H4 (cell line): ENCODE measurements at regions not wholly inside any gene's neighbourhood (a gene's known extent, or its start where the extent isn't known, plus 50 kb on each side); places are given as distances from the start of the nearest gene placed in this dataset.
"Not testable (repeated sequence)": the region's sequence is repeated elsewhere in the genome, so short reads cannot be mapped to it uniquely, and the experiment has no call there.

Source experiments
- DNase-seq: peaks from one replicate; pipeline ENCODE4 v3.0.0-alpha.2; 2015; ENCODE audit warnings: low spot score

DNA sequence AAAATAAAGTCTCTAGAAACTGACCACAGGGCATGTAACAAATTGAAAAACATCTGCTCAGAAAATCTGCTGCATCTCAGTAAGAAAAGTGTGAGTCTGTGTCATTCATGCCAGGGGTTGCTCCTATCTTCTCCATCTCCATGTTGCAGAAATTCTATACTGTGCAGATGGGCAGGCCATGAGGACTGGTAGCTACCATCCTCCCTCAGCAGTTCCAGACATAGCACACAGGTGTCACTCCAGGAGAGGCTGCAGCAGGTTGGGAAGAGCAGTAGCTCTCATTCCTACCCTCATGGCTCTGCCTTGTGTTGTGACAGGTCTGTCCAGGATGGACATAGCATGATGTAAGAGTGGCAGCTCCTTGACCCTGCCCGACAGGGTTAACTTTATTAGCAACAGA lies 173.4 kb downstream of the NDUFS4 start:
- DNase-seq = no peak

DNA sequence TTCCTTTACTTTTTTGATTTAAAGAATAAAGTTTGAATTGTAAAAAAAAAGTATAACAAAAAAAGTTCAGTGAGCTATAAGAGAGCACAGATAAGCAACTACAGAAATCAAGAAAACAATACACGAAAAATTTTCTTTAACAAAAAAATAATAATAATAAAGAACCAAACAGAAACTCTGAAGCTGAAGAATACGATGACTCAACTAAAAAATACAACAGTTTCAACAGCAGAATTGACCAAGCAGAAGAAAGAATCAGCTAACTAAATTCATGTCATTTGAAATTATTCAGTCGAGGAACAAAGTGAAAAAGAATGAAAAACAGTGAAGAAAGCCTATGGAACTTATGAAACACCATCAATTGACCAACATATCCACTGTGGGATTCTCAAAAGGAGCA lies 177.7 kb downstream of the NDUFS4 start:
- no peak for DNase-seq

- DNase-seq = no peak
Observed at GRCh38 chr5:53739111-53739510, 178.7 kb downstream of the NDUFS4 start.

GRCh38 chr5:53749621-53750020 lies 189.2 kb downstream of the NDUFS4 start:
- DNase-seq = no peak

DNA sequence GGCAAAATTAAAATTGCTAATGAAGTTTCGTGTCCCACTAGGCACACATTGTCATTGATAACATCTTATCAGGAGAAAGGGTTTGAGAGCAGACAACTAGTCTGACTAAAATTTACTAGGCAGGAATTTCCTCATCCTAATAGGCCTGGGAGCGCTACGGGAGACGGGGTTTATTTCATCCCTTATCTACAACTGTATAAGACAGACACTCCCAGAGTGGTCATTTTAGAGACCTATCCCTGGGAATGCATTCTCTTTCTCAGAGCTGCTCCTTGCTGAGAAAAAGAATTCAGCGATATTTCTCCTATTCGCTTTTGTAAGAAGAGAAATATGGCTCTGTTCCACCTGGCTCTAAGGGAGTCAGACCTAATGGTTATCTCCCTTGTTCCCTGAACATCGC lies 191.8 kb downstream of the NDUFS4 start:
- not testable (repeated sequence) for DNase-seq

GRCh38 chr5:53766673-53767072 lies 206.2 kb downstream of the NDUFS4 start:
- no peak for DNase-seq

- no peak for DNase-seq
Observed at GRCh38 chr5:53777864-53778618, 217.6 kb downstream of the NDUFS4 start.

GRCh38 chr5:53779541-53779981 lies 219.1 kb downstream of the NDUFS4 start:
- DNase-seq = peak; percentile 70

GRCh38 chr5:53782620-53783019 lies 222.2 kb downstream of the NDUFS4 start:
- DNase-seq = no peak

DNA sequence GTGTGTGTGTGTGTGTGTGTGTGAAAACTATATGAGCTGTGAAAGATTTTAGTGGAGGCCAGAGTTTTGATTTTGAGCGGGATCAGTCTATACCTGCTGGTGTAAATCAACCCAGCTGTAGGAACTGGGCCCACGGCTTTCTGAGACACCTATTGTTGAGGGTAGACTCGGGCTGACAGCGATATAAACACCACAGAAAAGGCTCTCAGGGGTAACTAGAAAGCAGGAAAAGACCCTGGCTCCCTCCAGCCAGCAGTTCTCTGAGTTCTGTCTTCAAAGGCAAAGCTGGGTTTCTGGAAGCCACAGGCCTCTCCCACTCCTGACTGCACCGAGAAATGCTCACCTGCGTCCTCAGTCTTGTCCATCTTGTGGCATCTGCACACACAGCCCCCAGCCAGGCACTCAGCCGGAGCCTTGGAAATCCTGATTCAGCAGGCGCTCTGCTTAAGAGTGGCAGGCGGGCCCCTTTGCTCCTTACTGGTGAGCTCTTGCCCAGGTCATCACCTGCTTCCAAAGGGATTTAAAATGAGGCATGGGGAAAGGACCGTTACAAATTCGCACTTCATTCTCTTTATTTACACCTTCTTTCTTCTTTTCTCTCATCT lies 223.3 kb downstream of the NDUFS4 start:
- no peak for DNase-seq

GRCh38 chr5:53784596-53784995 lies 224.2 kb downstream of the NDUFS4 start:
- DNase-seq = no peak

DNA sequence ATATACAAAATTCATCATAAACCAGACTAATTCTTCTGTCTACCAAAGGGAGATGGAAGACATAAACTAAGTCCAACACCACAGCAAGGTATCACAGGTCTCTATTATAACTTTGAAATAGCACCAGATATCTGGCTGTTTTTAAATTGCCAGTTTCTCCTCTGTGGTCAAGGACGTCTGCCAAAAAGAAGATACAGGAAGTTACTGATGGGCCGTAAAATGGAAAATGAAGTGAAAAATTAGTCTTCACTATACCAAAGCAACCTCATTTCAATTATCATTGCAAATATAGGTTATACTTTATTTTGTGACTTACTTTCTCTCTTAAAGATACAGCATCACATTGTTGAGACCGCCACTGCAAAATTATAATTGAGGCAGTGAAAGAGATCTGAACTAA lies 225.5 kb downstream of the NDUFS4 start:
- no peak for DNase-seq

- no peak for DNase-seq
Observed at GRCh38 chr5:53790026-53790425, 229.6 kb downstream of the NDUFS4 start.

GRCh38 chr5:53792338-53792737 lies 231.9 kb downstream of the NDUFS4 start:
- no peak for DNase-seq

DNA sequence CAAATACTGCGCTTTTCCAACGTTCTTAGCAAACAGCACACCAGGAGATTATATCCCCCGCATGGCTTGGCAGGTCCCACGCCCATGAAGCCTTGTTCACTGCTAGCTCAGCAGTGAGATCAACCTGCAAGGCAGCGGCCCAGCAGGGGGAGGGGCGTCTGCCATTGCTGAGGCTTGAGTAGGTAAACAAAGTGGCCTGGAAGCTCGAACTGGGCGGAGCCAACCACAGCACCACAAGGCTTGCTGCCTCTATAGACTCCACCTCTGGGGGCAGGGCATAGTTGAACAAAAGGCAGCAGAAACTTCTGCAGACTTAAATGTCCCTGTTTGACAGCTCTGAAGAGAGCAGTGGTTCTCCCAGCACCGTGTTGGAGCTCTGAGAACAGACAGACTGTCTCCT lies 239.2 kb downstream of the NDUFS4 start:
- not testable (repeated sequence) for DNase-seq

- DNase-seq = not testable (repeated sequence)
Observed at GRCh38 chr5:53808392-53808791, 248.0 kb downstream of the NDUFS4 start.

GRCh38 chr5:53814819-53815218 lies 254.4 kb downstream of the NDUFS4 start:
- DNase-seq = no peak

- no peak for DNase-seq
Observed at GRCh38 chr5:53815471-53815870, 255.0 kb downstream of the NDUFS4 start.

DNA sequence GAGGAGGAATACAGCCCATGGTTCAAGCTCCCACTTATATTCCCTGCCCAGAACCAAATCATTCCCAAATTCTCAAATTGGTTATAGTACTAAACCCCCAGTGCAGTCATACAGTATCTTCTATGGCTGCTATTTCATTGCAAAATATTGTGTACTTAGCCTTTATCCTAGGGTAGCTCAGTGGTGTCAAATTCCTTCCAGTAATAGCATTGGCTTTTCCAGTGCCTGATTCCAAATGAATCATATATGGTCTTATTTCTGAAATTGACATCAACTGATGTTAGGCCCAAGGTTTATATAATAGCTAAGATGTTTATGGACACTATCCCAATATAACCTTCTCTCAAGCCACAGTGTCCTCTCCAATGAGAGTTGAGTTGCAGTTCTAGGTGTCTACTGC lies 256.7 kb downstream of the NDUFS4 start:
- no peak for DNase-seq

DNA sequence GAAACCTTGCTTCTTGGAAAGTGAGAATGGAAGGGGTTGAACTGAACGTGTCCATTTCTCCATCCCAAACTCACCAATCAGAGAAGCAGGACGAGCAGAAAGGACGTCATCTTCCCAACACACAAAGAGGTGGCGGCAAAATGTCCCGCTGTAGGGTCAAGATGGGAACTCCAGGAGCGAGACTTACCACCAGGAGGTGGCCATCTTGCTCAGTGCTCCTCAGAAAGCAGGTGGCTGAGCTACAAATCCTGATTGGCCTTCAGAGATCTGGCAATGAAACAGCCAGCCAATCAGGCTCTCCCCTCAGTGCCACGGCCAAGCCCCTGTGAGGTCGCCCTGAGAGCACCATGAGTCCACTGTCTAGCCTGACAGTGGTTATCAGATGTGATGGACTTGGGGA lies 259.0 kb downstream of the NDUFS4 start:
- no peak for DNase-seq

DNA sequence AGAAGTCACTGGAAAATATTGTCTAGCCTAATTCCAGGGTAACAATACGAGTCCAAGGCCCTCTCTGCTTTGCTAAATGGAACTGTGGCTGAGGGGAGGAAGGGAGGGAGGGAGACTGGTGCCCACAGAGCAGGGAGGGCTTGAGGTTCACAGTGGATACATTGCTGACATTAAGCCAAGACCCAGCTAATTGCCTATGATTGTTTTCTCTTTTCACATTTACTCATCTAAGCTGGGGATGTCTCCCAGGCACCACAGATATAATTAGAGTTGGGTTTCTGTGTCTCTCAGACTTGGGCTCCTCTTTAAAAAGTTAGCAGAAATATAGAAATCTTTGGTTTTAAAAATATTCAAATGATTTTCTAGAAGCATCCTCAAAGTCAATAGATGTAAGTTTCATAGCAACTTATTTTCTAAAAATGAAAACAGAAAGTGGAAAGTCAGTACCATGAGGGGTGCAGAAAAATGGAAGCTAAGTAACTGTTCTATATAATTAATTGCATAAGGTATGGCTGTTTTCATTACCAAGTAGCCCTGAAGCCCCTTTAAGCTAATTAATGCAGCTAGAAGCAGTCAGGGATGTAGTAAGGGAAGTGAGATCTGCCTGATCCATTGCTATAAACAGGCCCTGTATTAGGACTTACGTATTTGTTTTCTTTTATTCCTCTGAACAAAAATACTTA lies 259.8 kb downstream of the NDUFS4 start:
- no peak for DNase-seq

DNA sequence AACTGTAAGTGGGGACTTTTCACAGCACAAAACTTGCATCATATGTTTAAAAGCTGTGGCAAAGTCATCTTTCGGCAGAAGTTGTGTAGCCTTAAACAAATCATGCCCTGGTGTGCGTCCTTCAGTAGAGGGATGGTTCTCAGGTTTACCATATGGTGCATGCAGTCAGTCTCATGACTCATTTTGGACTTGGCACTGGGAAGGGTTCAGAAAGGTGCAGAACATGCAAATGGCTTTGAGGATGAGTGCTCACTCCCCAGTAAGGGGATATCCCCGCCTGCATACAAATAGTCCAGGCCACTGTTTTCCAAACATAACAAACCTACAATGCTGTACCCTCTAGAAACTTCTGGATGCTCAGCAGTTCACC lies 260.3 kb downstream of the NDUFS4 start:
- no peak for DNase-seq

DNA sequence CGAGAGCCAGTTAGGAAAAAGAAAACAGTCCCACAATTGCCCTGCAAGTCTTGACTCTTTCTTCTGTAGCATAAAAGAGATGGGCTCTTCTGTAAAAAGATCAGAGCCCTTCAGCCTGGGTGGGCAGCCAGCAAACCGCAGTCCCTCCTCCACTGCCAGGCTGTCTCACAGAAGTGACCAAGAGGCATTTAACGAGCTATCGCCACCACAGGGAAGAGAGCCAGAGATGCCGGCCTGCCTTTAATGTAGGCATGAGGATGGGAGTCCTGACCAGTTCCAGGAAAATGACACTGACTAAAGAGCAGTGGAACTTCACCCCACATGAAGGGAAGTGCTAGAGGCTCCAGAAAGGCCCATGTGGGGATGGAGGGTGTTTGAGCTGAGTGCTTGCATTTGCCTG lies 264.6 kb downstream of the NDUFS4 start:
- DNase-seq = no peak
